Ishikawa (cell line): ENCODE measurements at regions not wholly inside any gene's neighbourhood (a gene's known extent, or its start where the extent isn't known, plus 50 kb on each side); places are given as distances from the start of the nearest gene placed in this dataset.

ENCODE experiments used
- CEBPB ChIP-seq: IDR thresholded peaks from 2 replicates; pipeline ENCODE4 v1.6.1; 2012
- CREB1 ChIP-seq: IDR thresholded peaks from 2 replicates; pipeline ENCODE4 v1.6.1; 2012; ENCODE audit warnings: low read depth
- EGR1 ChIP-seq: IDR thresholded peaks from 2 replicates; pipeline ENCODE4 v1.6.1; 2012
- EP300 ChIP-seq: IDR thresholded peaks from 2 replicates; pipeline ENCODE4 v1.6.1; 2012; ENCODE audit warnings: borderline replicate concordance
- FOXM1 ChIP-seq: IDR thresholded peaks from 2 replicates; pipeline ENCODE4 v1.6.1; 2012; ENCODE audit warnings: low read depth, borderline replicate concordance
- MAX ChIP-seq: IDR thresholded peaks from 2 replicates; pipeline ENCODE4 v1.6.1; 2012
- NFIC ChIP-seq: IDR thresholded peaks from 2 replicates; pipeline ENCODE4 v1.6.1; 2012
- RAD21 ChIP-seq: IDR thresholded peaks from 2 replicates; pipeline ENCODE4 v1.6.1; 2012; ENCODE audit warnings: low read depth
- REST ChIP-seq: IDR thresholded peaks from 2 replicates; pipeline ENCODE4 v1.6.1; 2012; ENCODE audit warnings: low read depth, mild to moderate bottlenecking
- TAF1 ChIP-seq: IDR thresholded peaks from 2 replicates; pipeline ENCODE4 v1.6.1; 2012; ENCODE audit warnings: low read depth, mild to moderate bottlenecking
- TCF12 ChIP-seq: IDR thresholded peaks from 2 replicates; pipeline ENCODE4 v1.6.1; 2012; ENCODE audit warnings: low read depth
- TEAD4 ChIP-seq: IDR thresholded peaks from 2 replicates; pipeline ENCODE4 v1.6.1; 2012
- USF1 ChIP-seq: IDR thresholded peaks from 2 replicates; pipeline ENCODE4 v1.6.1; 2012
- YY1 ChIP-seq: IDR thresholded peaks from 2 replicates; pipeline ENCODE4 v1.6.1; 2012; ENCODE audit warnings: low read depth
- ZBTB7A ChIP-seq: IDR thresholded peaks from 2 replicates; pipeline ENCODE4 v1.6.1; 2012; ENCODE audit warnings: low read depth

DNA sequence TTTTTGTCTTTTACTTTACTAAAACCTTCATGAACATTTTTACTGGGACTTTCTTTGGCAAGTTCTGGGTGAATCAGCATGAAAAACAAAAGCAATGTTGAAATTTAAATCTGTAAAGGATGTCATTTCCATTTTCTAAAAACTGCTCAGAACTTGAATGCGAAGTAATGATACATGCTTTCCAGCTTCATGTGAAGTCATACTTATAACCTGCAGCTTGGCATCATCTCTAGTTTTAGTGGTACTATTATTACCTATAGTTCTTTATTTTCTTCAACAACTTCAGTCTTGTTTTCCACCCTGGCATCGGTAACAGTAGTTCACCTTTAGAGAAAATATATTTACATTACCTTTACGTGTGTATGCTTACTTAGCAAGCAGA is 421.4 kb upstream of the DIPK2B start:
- TF ChIP-seq EP300: no peak
- no peak for TF ChIP-seq TAF1
- TF ChIP-seq MAX: no peak
- TF ChIP-seq CEBPB: no peak
- TF ChIP-seq ZBTB7A: no peak
- no peak for TF ChIP-seq EGR1
- TF ChIP-seq USF1: no peak
- TF ChIP-seq RAD21: no peak
- TF ChIP-seq REST: no peak
- no peak for TF ChIP-seq CREB1
- no peak for TF ChIP-seq YY1
- no peak for TF ChIP-seq TEAD4
- TF ChIP-seq NFIC: no peak
- no peak for TF ChIP-seq TCF12
- TF ChIP-seq FOXM1: no peak

GRCh38 chrX:45621376-45622041 is 420.8 kb upstream of the DIPK2B start:
- no peak for TF ChIP-seq ZBTB7A
- no peak for TF ChIP-seq TAF1
- TF ChIP-seq TEAD4: no peak
- TF ChIP-seq MAX: no peak
- TF ChIP-seq CREB1: no peak
- no peak for TF ChIP-seq TCF12
- no peak for TF ChIP-seq CEBPB
- no peak for TF ChIP-seq USF1
- no peak for TF ChIP-seq EP300

- TF ChIP-seq RAD21: no peak
- no peak for TF ChIP-seq EP300
- no peak for TF ChIP-seq TEAD4
- TF ChIP-seq TAF1: no peak
- TF ChIP-seq ZBTB7A: no peak
- no peak for TF ChIP-seq NFIC
- no peak for TF ChIP-seq FOXM1
- TF ChIP-seq USF1: no peak
- no peak for TF ChIP-seq EGR1
- no peak for TF ChIP-seq CREB1
- no peak for TF ChIP-seq MAX
- no peak for TF ChIP-seq CEBPB
- no peak for TF ChIP-seq TCF12
- TF ChIP-seq REST: no peak
- no peak for TF ChIP-seq YY1
Measured at GRCh38 chrX:45619290-45619689, 418.6 kb upstream of the DIPK2B start.

GRCh38 chrX:45614853-45615252 is 414.2 kb upstream of the DIPK2B start:
- TF ChIP-seq EGR1: no peak
- no peak for TF ChIP-seq MAX
- TF ChIP-seq NFIC: no peak
- TF ChIP-seq CREB1: no peak
- TF ChIP-seq FOXM1: no peak
- no peak for TF ChIP-seq TAF1
- no peak for TF ChIP-seq CEBPB
- no peak for TF ChIP-seq TEAD4
- TF ChIP-seq USF1: no peak

GRCh38 chrX:45602151-45602550 is 401.5 kb upstream of the DIPK2B start:
- TF ChIP-seq TCF12 (no peak), USF1 (no peak), CEBPB (no peak), REST (no peak), NFIC (no peak), TAF1 (no peak), TEAD4 (no peak), CREB1 (no peak), MAX (no peak), FOXM1 (no peak), EGR1 (no peak), YY1 (no peak), RAD21 (no peak), ZBTB7A (no peak), EP300 (no peak)
